ENCODE measurements at regions not wholly inside any gene's neighbourhood (a gene's known extent, or its start where the extent isn't known, plus 50 kb on each side); places are given as distances from the start of the nearest gene placed in this dataset.

- DNase-seq (ENCODE audit: low read depth) = no peak
Observed at GRCh38 chr1:96964761-96965160, 243.2 kb downstream of the PTBP2 start.

GRCh38 chr1:96966536-96967138 lies 245.1 kb downstream of the PTBP2 start:
- peak; percentile 76 for DNase-seq (ENCODE audit: low read depth)

- DNase-seq (ENCODE audit: low read depth) = no peak
Observed at GRCh38 chr1:96967311-96967710, 245.7 kb downstream of the PTBP2 start.

GRCh38 chr1:96968541-96968940 lies 247.0 kb downstream of the PTBP2 start:
- no peak for DNase-seq (ENCODE audit: low read depth)

- peak; percentile 27 for DNase-seq (ENCODE audit: low read depth)
Observed at GRCh38 chr1:96968983-96969382, 247.4 kb downstream of the PTBP2 start.

- DNase-seq (ENCODE audit: low read depth) = no peak
Observed at GRCh38 chr1:96969656-96970163, 248.1 kb downstream of the PTBP2 start.

- DNase-seq (ENCODE audit: low read depth) = no peak
Observed at GRCh38 chr1:96971439-96971838, 249.9 kb downstream of the PTBP2 start.

- no peak for DNase-seq (ENCODE audit: low read depth)
Observed at GRCh38 chr1:96971849-96972602, 250.4 kb downstream of the PTBP2 start.

GRCh38 chr1:96973605-96974004 lies 252.0 kb downstream of the PTBP2 start:
- DNase-seq (ENCODE audit: low read depth) = no peak

GRCh38 chr1:96978444-96978843 lies 256.9 kb downstream of the PTBP2 start:
- no peak for DNase-seq (ENCODE audit: low read depth)

- DNase-seq (ENCODE audit: low read depth) = no peak
Observed at GRCh38 chr1:96978901-96979300, 257.3 kb downstream of the PTBP2 start.

- no peak for DNase-seq (ENCODE audit: low read depth)
Observed at GRCh38 chr1:96979304-96980268, 258.0 kb downstream of the PTBP2 start.

GRCh38 chr1:96980448-96980847 lies 258.9 kb downstream of the PTBP2 start:
- no peak for DNase-seq (ENCODE audit: low read depth)

- no peak for DNase-seq (ENCODE audit: low read depth)
Observed at GRCh38 chr1:96981181-96981580, 259.6 kb downstream of the PTBP2 start.

GRCh38 chr1:96982118-96982517 lies 260.5 kb downstream of the PTBP2 start:
- DNase-seq (ENCODE audit: low read depth) = no peak

- no peak for DNase-seq (ENCODE audit: low read depth)
Observed at GRCh38 chr1:96983866-96984265, 262.3 kb downstream of the PTBP2 start.

GRCh38 chr1:96987186-96987703 lies 265.7 kb downstream of the PTBP2 start:
- DNase-seq (ENCODE audit: low read depth) = no peak

- no peak for DNase-seq (ENCODE audit: low read depth)
Observed at GRCh38 chr1:96989302-96989701, 267.7 kb downstream of the PTBP2 start.

GRCh38 chr1:96990136-96990535 lies 268.6 kb downstream of the PTBP2 start:
- DNase-seq (ENCODE audit: low read depth) = no peak

GRCh38 chr1:96991261-96991660 lies 269.7 kb downstream of the PTBP2 start:
- no peak for DNase-seq (ENCODE audit: low read depth)

- no peak for DNase-seq (ENCODE audit: low read depth)
Observed at GRCh38 chr1:96992871-96993270, 271.3 kb downstream of the PTBP2 start.

GRCh38 chr1:96995351-96995750 lies 273.8 kb downstream of the PTBP2 start:
- no peak for DNase-seq (ENCODE audit: low read depth)

Measured in fibroblast of the conjunctiva (primary cell).